ENCODE measurements at regions not wholly inside any gene's neighbourhood (a gene's known extent, or its start where the extent isn't known, plus 50 kb on each side); places are given as distances from the start of the nearest gene placed in this dataset.

DNA sequence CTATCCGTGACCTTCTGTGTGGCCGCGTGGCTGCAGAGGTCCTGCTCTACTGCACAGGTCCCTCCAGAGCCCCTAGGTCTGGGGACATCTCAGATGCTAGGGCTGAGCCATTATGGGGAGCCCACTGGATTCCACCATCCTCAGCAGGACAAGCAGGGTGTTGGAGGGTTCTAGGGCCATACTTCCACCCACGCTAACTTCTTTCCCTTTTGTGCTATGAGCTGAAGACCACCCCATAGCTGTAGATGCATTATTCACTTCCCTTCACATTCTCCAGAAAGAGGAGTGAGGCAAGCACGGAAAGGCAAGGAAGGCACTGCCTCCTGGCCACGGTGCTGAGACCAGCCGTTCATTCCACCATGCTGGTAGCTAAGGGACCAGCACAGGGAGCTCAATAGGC, 149.5 kb upstream of the MYCN start:
- TF ChIP-seq TAF1 (IDR thresholded peaks at IDR 0.05; ENCODE audit: borderline replicate concordance, insufficient read depth, low read length) (no peak), POLR2AphosphoS5 (IDR thresholded peaks at IDR 0.05; ENCODE audit: low read depth, low read length) (no peak), REST (IDR thresholded peaks at IDR 0.05; ENCODE audit: insufficient read depth in 1 of 2, low read depth in 2 of 2, low read length in 2 of 2) (no peak)
